HL-60 (cell line): ENCODE measurements at regions not wholly inside any gene's neighbourhood (a gene's known extent, or its start where the extent isn't known, plus 50 kb on each side); places are given as distances from the start of the nearest gene placed in this dataset.

Experiments used
- DNase-seq, 2 experiments: peaks; one replicate each; pipeline ENCODE4 v3.0.0-alpha.2; 2010 to 2020; ENCODE audit warnings: low read depth in 1 of 2, low spot score in 1 of 2
- H3K27ac ChIP-seq: fragments of 250-450 bp; sonication (Bioruptor Pico); replicated peaks from 2 replicates; pipeline ENCODE4 v1.5.1; 2020; ENCODE audit warnings: mild to moderate bottlenecking, moderate library complexity
- H3K27me3 ChIP-seq: fragments of 250-450 bp; sonication (Bioruptor Pico); 2 replicates; pipeline ENCODE4 v1.5.1; 2021; ENCODE audit warnings: mild to moderate bottlenecking, moderate library complexity; ENCODE audit not compliant: insufficient read depth, poor library complexity, severe bottlenecking
- H3K4me3 ChIP-seq: replicated peaks from 2 replicates; pipeline ENCODE4 v1.5.1; 2011; ENCODE audit warnings: mild to moderate bottlenecking, control low read depth, low read length; ENCODE audit not compliant: insufficient read depth
- GABPA ChIP-seq: IDR thresholded peaks from 2 replicates; pipeline ENCODE4 v1.6.1; 2012; ENCODE audit warnings: low read depth
- POLR2AphosphoS5 ChIP-seq: IDR thresholded peaks from 2 replicates; pipeline ENCODE4 v1.6.1; 2012; ENCODE audit warnings: low read depth
- SPI1 ChIP-seq: IDR thresholded peaks from 2 replicates; pipeline ENCODE4 v1.6.1; 2012; ENCODE audit warnings: low read depth, mild to moderate bottlenecking, borderline replicate concordance
- TF ChIP-seq, protein P1 (sequence below): IDR thresholded peaks from one replicate; pipeline ENCODE4 v1.5.1; 2011; ENCODE audit warnings: low read length, control low read depth, inconsistent platforms; ENCODE audit not compliant: insufficient read depth
- TF ChIP-seq, protein P2 (sequence below): IDR thresholded peaks from 2 replicates; pipeline ENCODE4 v1.6.1; 2012; ENCODE audit warnings: low read depth; ENCODE audit not compliant: insufficient replicate concordance

DNA sequence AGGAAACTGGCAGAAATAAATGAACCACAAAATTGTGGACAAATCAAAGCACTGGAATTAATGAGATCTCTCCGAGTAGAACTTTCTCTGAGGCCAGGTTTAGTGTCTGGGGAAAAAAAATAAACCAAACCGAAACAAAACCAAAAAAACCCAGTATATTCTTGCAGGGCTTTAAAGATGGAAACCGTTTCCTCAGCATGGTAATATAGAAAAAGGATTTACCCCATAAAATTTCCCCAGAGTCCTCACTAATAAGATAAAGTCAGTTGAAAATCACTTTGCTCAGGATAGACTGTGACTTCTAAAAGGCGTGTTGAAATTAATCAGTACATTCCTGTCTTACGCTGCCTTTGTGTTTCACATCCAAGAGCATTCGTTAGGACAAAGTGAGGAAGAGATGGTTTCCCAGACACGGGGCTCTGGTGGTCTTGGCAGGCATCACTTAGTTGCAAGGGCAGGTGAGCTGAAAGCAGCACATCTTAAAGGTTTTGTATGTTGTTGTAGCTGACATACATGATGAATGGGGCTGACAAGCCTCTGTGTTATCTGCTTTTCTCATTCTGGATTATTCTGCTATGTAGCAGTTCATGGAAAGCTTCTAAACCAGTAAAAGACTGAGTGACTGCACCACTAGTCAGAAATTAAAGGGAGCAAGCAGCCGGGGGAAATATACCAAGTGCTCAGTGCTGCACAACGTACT lies 85.2 kb upstream of the PRL start:
- Histone ChIP-seq H3K27me3 (no peaks in the 10 kb centered on the region), H3K27ac (no peak overlapping the region), H3K4me3 (no peak overlapping the region)
- DNase-seq = no peak
- TF ChIP-seq, protein P1, sequence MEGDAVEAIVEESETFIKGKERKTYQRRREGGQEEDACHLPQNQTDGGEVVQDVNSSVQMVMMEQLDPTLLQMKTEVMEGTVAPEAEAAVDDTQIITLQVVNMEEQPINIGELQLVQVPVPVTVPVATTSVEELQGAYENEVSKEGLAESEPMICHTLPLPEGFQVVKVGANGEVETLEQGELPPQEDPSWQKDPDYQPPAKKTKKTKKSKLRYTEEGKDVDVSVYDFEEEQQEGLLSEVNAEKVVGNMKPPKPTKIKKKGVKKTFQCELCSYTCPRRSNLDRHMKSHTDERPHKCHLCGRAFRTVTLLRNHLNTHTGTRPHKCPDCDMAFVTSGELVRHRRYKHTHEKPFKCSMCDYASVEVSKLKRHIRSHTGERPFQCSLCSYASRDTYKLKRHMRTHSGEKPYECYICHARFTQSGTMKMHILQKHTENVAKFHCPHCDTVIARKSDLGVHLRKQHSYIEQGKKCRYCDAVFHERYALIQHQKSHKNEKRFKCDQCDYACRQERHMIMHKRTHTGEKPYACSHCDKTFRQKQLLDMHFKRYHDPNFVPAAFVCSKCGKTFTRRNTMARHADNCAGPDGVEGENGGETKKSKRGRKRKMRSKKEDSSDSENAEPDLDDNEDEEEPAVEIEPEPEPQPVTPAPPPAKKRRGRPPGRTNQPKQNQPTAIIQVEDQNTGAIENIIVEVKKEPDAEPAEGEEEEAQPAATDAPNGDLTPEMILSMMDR = no peak
- TF ChIP-seq GABPA (no peak), SPI1 (no peak), POLR2AphosphoS5 (no peak)
- TF ChIP-seq, protein P2, sequence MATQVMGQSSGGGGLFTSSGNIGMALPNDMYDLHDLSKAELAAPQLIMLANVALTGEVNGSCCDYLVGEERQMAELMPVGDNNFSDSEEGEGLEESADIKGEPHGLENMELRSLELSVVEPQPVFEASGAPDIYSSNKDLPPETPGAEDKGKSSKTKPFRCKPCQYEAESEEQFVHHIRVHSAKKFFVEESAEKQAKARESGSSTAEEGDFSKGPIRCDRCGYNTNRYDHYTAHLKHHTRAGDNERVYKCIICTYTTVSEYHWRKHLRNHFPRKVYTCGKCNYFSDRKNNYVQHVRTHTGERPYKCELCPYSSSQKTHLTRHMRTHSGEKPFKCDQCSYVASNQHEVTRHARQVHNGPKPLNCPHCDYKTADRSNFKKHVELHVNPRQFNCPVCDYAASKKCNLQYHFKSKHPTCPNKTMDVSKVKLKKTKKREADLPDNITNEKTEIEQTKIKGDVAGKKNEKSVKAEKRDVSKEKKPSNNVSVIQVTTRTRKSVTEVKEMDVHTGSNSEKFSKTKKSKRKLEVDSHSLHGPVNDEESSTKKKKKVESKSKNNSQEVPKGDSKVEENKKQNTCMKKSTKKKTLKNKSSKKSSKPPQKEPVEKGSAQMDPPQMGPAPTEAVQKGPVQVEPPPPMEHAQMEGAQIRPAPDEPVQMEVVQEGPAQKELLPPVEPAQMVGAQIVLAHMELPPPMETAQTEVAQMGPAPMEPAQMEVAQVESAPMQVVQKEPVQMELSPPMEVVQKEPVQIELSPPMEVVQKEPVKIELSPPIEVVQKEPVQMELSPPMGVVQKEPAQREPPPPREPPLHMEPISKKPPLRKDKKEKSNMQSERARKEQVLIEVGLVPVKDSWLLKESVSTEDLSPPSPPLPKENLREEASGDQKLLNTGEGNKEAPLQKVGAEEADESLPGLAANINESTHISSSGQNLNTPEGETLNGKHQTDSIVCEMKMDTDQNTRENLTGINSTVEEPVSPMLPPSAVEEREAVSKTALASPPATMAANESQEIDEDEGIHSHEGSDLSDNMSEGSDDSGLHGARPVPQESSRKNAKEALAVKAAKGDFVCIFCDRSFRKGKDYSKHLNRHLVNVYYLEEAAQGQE = no peak

DNA sequence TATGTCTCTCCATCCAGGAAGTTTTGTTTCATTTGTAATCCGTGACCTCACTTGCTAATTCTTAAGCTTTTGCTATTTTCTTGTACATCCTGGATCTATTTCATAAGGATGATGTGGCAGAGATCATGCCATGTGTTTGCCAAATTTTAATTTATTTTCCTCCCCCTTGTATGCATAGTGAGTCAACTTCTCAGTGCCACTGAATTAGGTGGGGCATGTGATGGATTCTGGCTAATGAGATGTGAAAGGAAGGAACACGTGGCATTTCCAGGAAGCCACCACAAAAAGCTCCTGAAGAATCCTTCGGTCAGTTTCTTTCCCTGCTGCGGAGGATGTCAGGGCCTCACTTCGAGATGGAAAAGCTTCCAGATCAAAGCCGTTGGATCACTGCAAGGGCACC lies 86.2 kb upstream of the PRL start:
- no peak overlapping the region for H3K4me3 ChIP-seq
- no peaks in the 10 kb centered on the region for H3K27me3 ChIP-seq
- DNase-seq = no peak
- TF ChIP-seq, protein P2 = no peak
- TF ChIP-seq GABPA (no peak), SPI1 (no peak), POLR2AphosphoS5 (no peak)
- TF ChIP-seq, protein P1 = no peak
- no peak overlapping the region for H3K27ac ChIP-seq

DNA sequence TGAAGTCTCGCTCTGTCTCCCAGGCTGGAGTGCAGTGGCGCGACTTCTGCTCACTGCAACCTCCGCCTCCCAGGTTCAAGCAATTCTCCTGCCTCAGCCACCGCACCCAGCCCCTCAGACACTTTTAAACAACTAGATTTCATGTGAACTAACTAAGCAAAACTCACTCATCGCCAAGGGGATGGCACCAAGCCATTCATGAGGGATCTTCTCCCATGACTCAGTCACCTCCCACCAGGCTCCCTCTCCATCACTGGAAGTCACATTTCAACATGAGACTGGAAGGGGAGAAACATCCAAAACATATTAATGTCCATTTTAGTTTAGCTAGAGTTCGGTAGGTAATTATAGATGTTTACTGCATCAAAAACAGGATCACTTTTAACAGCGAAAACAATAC lies 95.9 kb upstream of the PRL start:
- DNase-seq = no peak
- H3K27me3 ChIP-seq = no peaks in the 10 kb centered on the region
- TF ChIP-seq POLR2AphosphoS5 (no peak), GABPA (no peak), SPI1 (no peak)
- TF ChIP-seq, protein P2 = no peak
- no peak overlapping the region for H3K4me3 ChIP-seq
- no peak overlapping the region for H3K27ac ChIP-seq
